ENCODE measurements at regions not wholly inside any gene's neighbourhood (a gene's known extent, or its start where the extent isn't known, plus 50 kb on each side); places are given as distances from the start of the nearest gene placed in this dataset.

GRCh38 chr4:81836716-81837115, 365.0 kb upstream of the RASGEF1B start:
- Histone ChIP-seq H3K27me3 (no peaks in the 10 kb centered on the region), H3K4me3 (no peak overlapping the region), H3K27ac (no peak overlapping the region), H3K9me3 (no peaks in the 10 kb centered on the region), H3K36me3 (no peaks in the 10 kb centered on the region), H3K4me1 (no peaks in the 10 kb centered on the region)
- no peak for TF ChIP-seq CTCF (IDR thresholded peaks at IDR 0.05)
- no peak for DNase-seq (ENCODE audit: low spot score)

GRCh38 chr4:81833576-81833975, 361.9 kb upstream of the RASGEF1B start:
- H3K4me1 ChIP-seq: no peaks in the 10 kb centered on the region
- no peaks in the 10 kb centered on the region for H3K36me3 ChIP-seq
- H3K4me3 ChIP-seq: no peak overlapping the region
- no peaks in the 10 kb centered on the region for H3K27me3 ChIP-seq
- DNase-seq (ENCODE audit: low spot score): no peak
- no peak for TF ChIP-seq CTCF (IDR thresholded peaks at IDR 0.05)
- no peak overlapping the region for H3K27ac ChIP-seq
- no peaks in the 10 kb centered on the region for H3K9me3 ChIP-seq

DNA sequence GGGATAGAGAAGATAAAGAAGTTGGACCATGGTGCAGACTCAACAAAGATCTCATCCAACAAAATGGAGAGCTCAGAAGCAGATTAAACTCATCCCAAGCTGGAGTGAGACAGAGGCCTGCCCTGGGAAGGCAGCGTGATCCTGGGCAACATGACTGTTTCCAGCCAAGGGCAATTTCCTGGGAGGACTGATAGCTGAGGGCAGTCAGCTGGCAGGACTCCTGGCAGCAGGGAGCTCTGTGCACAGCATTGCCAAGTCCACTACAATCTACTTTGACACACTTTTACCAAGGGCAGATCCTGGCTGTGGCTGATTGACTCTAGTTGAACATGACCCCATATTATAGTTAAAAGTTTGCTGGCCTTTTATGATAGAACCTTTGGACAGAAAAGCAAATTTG, 357.3 kb upstream of the RASGEF1B start:
- no peak for DNase-seq (ENCODE audit: low spot score)
- Histone ChIP-seq H3K27me3 (no peaks in the 10 kb centered on the region), H3K9me3 (no peaks in the 10 kb centered on the region), H3K36me3 (no peaks in the 10 kb centered on the region), H3K4me3 (no peak overlapping the region), H3K27ac (peak overlapping the region; percentile 62 to 63), H3K4me1 (no peaks in the 10 kb centered on the region)
- TF ChIP-seq CTCF (IDR thresholded peaks at IDR 0.05): no peak

- H3K36me3 ChIP-seq: no peaks in the 10 kb centered on the region
- no peak overlapping the region for H3K4me3 ChIP-seq
- no peak overlapping the region for H3K27ac ChIP-seq
- no peaks in the 10 kb centered on the region for H3K4me1 ChIP-seq
- TF ChIP-seq CTCF (IDR thresholded peaks at IDR 0.05): no peak
- no peak for DNase-seq (ENCODE audit: low spot score)
- H3K27me3 ChIP-seq: no peaks in the 10 kb centered on the region
- no peaks in the 10 kb centered on the region for H3K9me3 ChIP-seq
Measured at GRCh38 chr4:81827577-81828202, 356.0 kb upstream of the RASGEF1B start.

- no peak for TF ChIP-seq CTCF (IDR thresholded peaks at IDR 0.05)
Measured at GRCh38 chr4:81826817-81827424, 355.2 kb upstream of the RASGEF1B start.

GRCh38 chr4:81826335-81826734, 354.6 kb upstream of the RASGEF1B start:
- Histone ChIP-seq H3K4me1 (no peaks in the 10 kb centered on the region), H3K27me3 (no peaks in the 10 kb centered on the region), H3K9me3 (no peaks in the 10 kb centered on the region), H3K4me3 (no peak overlapping the region), H3K27ac (no peak overlapping the region), H3K36me3 (no peaks in the 10 kb centered on the region)
- TF ChIP-seq CTCF (IDR thresholded peaks at IDR 0.05): no peak
- DNase-seq (ENCODE audit: low spot score): no peak

More at GRCh38 chr4:81826817-81827424, 355.2 kb upstream of the RASGEF1B start:
- no peaks in the 10 kb centered on the region for H3K27me3 ChIP-seq
- no peak for DNase-seq (ENCODE audit: low spot score)
- H3K4me3 ChIP-seq: no peak overlapping the region
- H3K27ac ChIP-seq: no peak overlapping the region
- no peaks in the 10 kb centered on the region for H3K9me3 ChIP-seq
- H3K36me3 ChIP-seq: no peaks in the 10 kb centered on the region
- H3K4me1 ChIP-seq: no peaks in the 10 kb centered on the region
